GM12801 (cell line): ENCODE measurements at regions not wholly inside any gene's neighbourhood (a gene's known extent, or its start where the extent isn't known, plus 50 kb on each side); places are given as distances from the start of the nearest gene placed in this dataset.

Experiments
- TF ChIP-seq, protein P1 (sequence below): IDR thresholded peaks from one replicate; pipeline ENCODE4 v1.5.1; 2011; ENCODE audit warnings: control low read depth; ENCODE audit not compliant: insufficient read length; ENCODE audit errors: extremely low read depth

DNA sequence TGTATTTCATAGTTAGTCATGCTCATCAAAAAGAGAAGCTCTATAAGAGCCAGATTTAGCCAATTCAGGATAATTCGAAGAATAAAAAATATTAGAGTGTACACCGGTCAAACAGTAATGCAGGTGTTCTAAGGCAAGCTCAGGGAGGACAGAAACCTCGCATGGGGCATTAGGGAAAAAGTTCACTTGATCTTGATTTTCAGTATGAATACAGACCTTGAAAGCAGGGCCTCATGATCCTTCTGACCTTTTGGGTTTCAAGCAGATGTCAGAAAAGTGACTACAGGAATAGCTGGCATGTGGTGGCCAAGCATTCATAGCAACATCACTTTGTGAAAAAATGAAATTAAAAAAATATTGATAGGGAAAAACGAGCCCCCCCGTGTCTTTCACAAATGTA lies 394.9 kb downstream of the KIF4B start:
- TF ChIP-seq, protein P1, sequence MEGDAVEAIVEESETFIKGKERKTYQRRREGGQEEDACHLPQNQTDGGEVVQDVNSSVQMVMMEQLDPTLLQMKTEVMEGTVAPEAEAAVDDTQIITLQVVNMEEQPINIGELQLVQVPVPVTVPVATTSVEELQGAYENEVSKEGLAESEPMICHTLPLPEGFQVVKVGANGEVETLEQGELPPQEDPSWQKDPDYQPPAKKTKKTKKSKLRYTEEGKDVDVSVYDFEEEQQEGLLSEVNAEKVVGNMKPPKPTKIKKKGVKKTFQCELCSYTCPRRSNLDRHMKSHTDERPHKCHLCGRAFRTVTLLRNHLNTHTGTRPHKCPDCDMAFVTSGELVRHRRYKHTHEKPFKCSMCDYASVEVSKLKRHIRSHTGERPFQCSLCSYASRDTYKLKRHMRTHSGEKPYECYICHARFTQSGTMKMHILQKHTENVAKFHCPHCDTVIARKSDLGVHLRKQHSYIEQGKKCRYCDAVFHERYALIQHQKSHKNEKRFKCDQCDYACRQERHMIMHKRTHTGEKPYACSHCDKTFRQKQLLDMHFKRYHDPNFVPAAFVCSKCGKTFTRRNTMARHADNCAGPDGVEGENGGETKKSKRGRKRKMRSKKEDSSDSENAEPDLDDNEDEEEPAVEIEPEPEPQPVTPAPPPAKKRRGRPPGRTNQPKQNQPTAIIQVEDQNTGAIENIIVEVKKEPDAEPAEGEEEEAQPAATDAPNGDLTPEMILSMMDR: no peak

DNA sequence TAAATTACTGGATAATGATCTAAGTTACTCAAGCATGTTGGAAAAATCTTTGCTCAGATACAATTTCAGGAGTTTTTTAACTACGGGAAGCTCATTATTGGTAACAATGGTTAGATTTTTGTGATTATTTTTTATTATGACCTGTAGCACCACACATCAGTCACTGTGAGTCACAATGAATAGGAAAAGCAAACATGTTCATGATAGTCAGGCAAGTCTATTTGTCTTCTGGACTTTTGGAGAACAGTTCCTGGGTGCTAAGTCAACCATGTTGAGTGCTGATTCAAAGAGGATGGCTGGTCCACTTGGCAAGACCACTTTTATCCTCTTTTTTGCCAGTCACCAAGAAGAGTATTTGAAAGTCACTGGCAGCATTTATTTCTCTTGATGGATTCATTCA lies 403.2 kb downstream of the KIF4B start:
- TF ChIP-seq, protein P1: no peak

GRCh38 chr5:155418960-155419579 lies 405.5 kb downstream of the KIF4B start:
- TF ChIP-seq, protein P1: no peak

GRCh38 chr5:155430192-155430591 lies 416.6 kb downstream of the KIF4B start:
- TF ChIP-seq, protein P1: no peak

DNA sequence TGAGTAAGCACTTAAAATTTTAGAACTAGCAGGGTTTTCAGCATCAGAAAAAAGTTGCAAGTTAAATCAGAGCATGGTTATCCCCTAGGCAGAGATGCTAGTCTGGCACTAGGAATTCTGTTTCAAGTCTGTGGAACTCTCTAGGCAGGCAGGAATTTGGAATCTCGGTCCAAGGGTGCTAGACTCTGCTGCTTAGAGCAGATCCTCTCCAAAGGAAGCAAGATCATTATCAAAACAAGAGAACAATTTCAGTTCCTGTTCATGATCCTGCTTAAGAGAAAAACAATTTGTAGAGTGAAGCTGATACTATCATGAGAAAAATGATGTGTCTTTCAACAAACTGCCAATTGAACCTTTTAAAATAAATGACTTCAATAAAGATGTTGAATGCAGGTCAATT lies 420.7 kb downstream of the KIF4B start:
- TF ChIP-seq, protein P1: no peak

DNA sequence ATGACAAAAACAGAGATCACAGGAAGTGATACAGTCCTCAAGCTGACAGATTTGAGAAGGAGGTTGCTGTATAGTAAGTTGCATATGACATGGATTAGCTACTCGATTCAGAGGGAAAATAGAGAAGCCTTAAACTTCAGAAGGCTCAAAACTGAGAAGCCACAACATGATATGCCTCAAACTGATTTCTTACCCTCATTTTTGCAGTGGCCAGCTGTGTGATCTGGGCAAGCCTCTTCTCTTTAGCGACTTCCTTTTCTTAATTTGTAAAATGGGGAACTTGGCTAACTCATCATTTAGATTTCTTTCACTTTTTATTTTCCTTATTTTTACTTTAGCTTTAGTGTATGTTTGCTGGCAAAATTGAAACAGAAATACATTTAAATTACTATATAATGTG lies 421.1 kb downstream of the KIF4B start:
- TF ChIP-seq, protein P1: no peak

DNA sequence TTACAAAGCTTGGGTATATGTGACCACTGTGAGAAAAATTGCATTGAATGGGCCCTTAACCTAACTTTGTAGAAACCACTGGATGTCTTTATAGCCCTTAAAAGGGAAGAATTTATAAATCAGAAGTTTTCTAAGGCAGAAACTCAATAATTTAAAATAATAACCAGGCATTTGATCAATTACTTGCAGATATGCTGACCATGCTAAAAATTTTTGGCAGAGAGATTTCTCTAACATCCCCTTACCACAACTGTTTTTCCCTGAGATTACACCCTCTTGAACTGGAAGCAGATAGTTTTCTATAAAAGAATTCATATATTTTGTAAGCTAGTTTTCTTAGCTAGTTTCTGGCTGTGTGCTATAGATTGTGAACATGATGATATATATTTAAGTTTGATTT lies 428.3 kb downstream of the KIF4B start:
- TF ChIP-seq, protein P1: no peak
